Trophoblast cell (in vitro differentiated cells and primary cell): ENCODE measurements at regions not wholly inside any gene's neighbourhood (a gene's known extent, or its start where the extent isn't known, plus 50 kb on each side); places are given as distances from the start of the nearest gene placed in this dataset.

Source experiments
- DNase-seq, 2 donors: peaks; one replicate each; pipeline ENCODE4 v3.0.0-alpha.2; 2016
- H2AFZ ChIP-seq: 2 replicates; pipeline ENCODE4 v1.6.1; 2013; ENCODE audit warnings: low read length, moderate library complexity, mild to moderate bottlenecking; ENCODE audit not compliant: insufficient read depth, poor library complexity
- H2AK5ac ChIP-seq: 2 replicates; pipeline ENCODE4 v1.6.1; 2013; ENCODE audit warnings: mild to moderate bottlenecking, low read length
- H2BK120ac ChIP-seq: 2 replicates; pipeline ENCODE4 v1.6.1; 2013; ENCODE audit warnings: low read length, mild to moderate bottlenecking, moderate library complexity; ENCODE audit not compliant: insufficient read depth, poor library complexity
- H2BK12ac ChIP-seq: 2 replicates; pipeline ENCODE4 v1.6.1; 2013; ENCODE audit warnings: mild to moderate bottlenecking, low read length, moderate library complexity
- H2BK5ac ChIP-seq: 2 replicates; pipeline ENCODE4 v1.6.1; 2013; ENCODE audit warnings: low read length, low read depth, moderate library complexity, mild to moderate bottlenecking; ENCODE audit not compliant: poor library complexity
- H3K14ac ChIP-seq: 2 replicates; pipeline ENCODE4 v1.6.1; 2013; ENCODE audit warnings: mild to moderate bottlenecking, low read length
- H3K18ac ChIP-seq: 2 replicates; pipeline ENCODE4 v1.6.1; 2013; ENCODE audit warnings: mild to moderate bottlenecking, low read length
- H3K23ac ChIP-seq: 2 replicates; pipeline ENCODE4 v1.6.1; 2013; ENCODE audit warnings: low read length
- H3K27ac ChIP-seq: 2 replicates; pipeline ENCODE4 v1.5.1; 2013; ENCODE audit warnings: low read depth, mild to moderate bottlenecking, inconsistent platforms, low read length, moderate library complexity
- H3K27me3 ChIP-seq: 2 replicates; pipeline ENCODE4 v1.6.1; 2013; ENCODE audit warnings: inconsistent platforms, mild to moderate bottlenecking, low read length, moderate library complexity; ENCODE audit not compliant: insufficient read depth
- H3K36me3 ChIP-seq, 2 experiments: 1 replicate in 1 of 2; 2 replicates in 1 of 2; pipeline ENCODE4 v1.6.1; 2013; ENCODE audit warnings: low read length in 2 of 2, mild to moderate bottlenecking in 2 of 2, moderate library complexity in 1 of 2; ENCODE audit not compliant: insufficient read depth in 2 of 2, control insufficient read depth in 1 of 2
- H3K4ac ChIP-seq: 2 replicates; pipeline ENCODE4 v1.6.1; 2013; ENCODE audit warnings: low read depth, mild to moderate bottlenecking, low read length, moderate library complexity
- H3K4me1 ChIP-seq, 2 experiments: 1 replicate in 1 of 2; 2 replicates in 1 of 2; pipeline ENCODE4 v1.6.1; 2013; ENCODE audit warnings: low read length in 2 of 2, mild to moderate bottlenecking in 2 of 2, moderate library complexity in 1 of 2; ENCODE audit not compliant: insufficient read depth in 2 of 2, control insufficient read depth in 1 of 2
- H3K4me2 ChIP-seq: 2 replicates; pipeline ENCODE4 v1.6.1; 2013; ENCODE audit warnings: inconsistent platforms, mild to moderate bottlenecking, low read length, moderate library complexity
- H3K4me3 ChIP-seq: 2 replicates; pipeline ENCODE4 v1.5.1; 2013; ENCODE audit warnings: mild to moderate bottlenecking, low read depth, low read length, inconsistent platforms
- H3K79me1 ChIP-seq: one replicate; pipeline ENCODE4 v1.6.1; 2013; ENCODE audit warnings: low read length
- H3K79me2 ChIP-seq: 2 replicates; pipeline ENCODE4 v1.6.1; 2013; ENCODE audit warnings: low read length, mild to moderate bottlenecking; ENCODE audit not compliant: control insufficient read depth, insufficient read depth, poor library complexity
- H3K9ac ChIP-seq: 2 replicates; pipeline ENCODE4 v1.6.1; 2013; ENCODE audit warnings: mild to moderate bottlenecking, low read length
- H3K9me3 ChIP-seq: 2 replicates; pipeline ENCODE4 v1.6.1; 2013; ENCODE audit warnings: low read depth, mild to moderate bottlenecking, control low read depth, inconsistent platforms, low read length; ENCODE audit not compliant: insufficient read depth
- H4K12ac ChIP-seq: 2 replicates; pipeline ENCODE4 v1.6.1; 2013; ENCODE audit warnings: low read depth, mild to moderate bottlenecking, low read length, moderate library complexity
- H4K8ac ChIP-seq: 2 replicates; pipeline ENCODE4 v1.6.1; 2013; ENCODE audit warnings: low read depth, mild to moderate bottlenecking, low read length, moderate library complexity
- H4K91ac ChIP-seq: one replicate; pipeline ENCODE4 v1.6.1; 2013; ENCODE audit warnings: low read depth, mild to moderate bottlenecking, low read length, moderate library complexity
- WGBS: extraction: QIAGEN DNeasy Blood & Tissue Kit; methylation state at CpG from one replicate; pipeline ENCODE4 v1.1.7; 2013; ENCODE audit warnings: missing lambda C conversion rate; ENCODE audit not compliant: insufficient read length, insufficient coverage; ENCODE audit errors: extremely low coverage; 5-methylcytosine and 5-hydroxymethylcytosine counted together

- Histone ChIP-seq H3K23ac (no peak overlapping the region), H3K9me3 (no peaks in the 10 kb centered on the region), H4K12ac (no peak overlapping the region), H2AK5ac (no peak overlapping the region), H2BK5ac (no peak overlapping the region), H3K4me3 (no peak overlapping the region), H3K9ac (no peak overlapping the region), H3K4ac (no peak overlapping the region), H3K27me3 (peaks cover 2% of the 10 kb centered on the region), H3K18ac (no peak overlapping the region), H2AFZ (no peak overlapping the region), H2BK120ac (no peak overlapping the region), H2BK12ac (no peak overlapping the region), H3K4me2 (no peak overlapping the region), H3K79me1 (no peaks in the 10 kb centered on the region), H4K8ac (no peak overlapping the region), H3K4me1 (no peaks in the 10 kb centered on the region), H4K91ac (no peak overlapping the region), H3K79me2 (no peaks in the 10 kb centered on the region), H3K14ac (no peak overlapping the region), H3K36me3 (no peaks in the 10 kb centered on the region), H3K27ac (no peak overlapping the region)
- no CpG with 5 or more reads among the region's 2 CpGs for WGBS
- no peak for DNase-seq
Measured at GRCh38 chr6:40792183-40792582, 205.0 kb upstream of the LRFN2 start.

- Histone ChIP-seq H3K9ac (no peak overlapping the region), H3K4me2 (no peak overlapping the region), H3K23ac (no peak overlapping the region), H4K91ac (no peak overlapping the region), H3K14ac (no peak overlapping the region), H3K79me1 (no peaks in the 10 kb centered on the region), H3K9me3 (no peaks in the 10 kb centered on the region), H3K4me1 (no peaks in the 10 kb centered on the region), H3K36me3 (no peaks in the 10 kb centered on the region), H3K18ac (no peak overlapping the region), H3K27me3 (peaks cover 2% of the 10 kb centered on the region), H2AFZ (no peak overlapping the region), H3K4me3 (no peak overlapping the region), H3K4ac (no peak overlapping the region), H3K79me2 (no peaks in the 10 kb centered on the region), H4K12ac (no peak overlapping the region), H4K8ac (no peak overlapping the region), H2BK5ac (no peak overlapping the region), H2AK5ac (no peak overlapping the region), H3K27ac (no peak overlapping the region), H2BK12ac (no peak overlapping the region), H2BK120ac (no peak overlapping the region)
- WGBS, result no CpG with 5 or more reads among the region's 4 CpGs
- DNase-seq, result no peak
Measured at GRCh38 chr6:40791004-40791403, 203.8 kb upstream of the LRFN2 start.

GRCh38 chr6:40788661-40789655 lies 201.8 kb upstream of the LRFN2 start:
- WGBS, result no CpG with 5 or more reads among the region's 11 CpGs
- no peak overlapping the region for H2BK12ac ChIP-seq

GRCh38 chr6:40782355-40782754 lies 195.2 kb upstream of the LRFN2 start:
- Histone ChIP-seq H3K14ac (no peak overlapping the region), H2BK12ac (no peak overlapping the region), H3K36me3 (no peaks in the 10 kb centered on the region), H3K9ac (no peak overlapping the region), H3K27me3 (no peaks in the 10 kb centered on the region), H4K91ac (no peak overlapping the region), H4K12ac (no peak overlapping the region), H3K4me1 (peaks cover 0 to 3% of the 10 kb centered on the region in 2 experiments), H4K8ac (no peak overlapping the region), H3K79me1 (no peaks in the 10 kb centered on the region), H3K79me2 (no peaks in the 10 kb centered on the region), H3K18ac (no peak overlapping the region), H2BK120ac (no peak overlapping the region), H3K4me2 (no peak overlapping the region), H2AK5ac (no peak overlapping the region), H2AFZ (no peak overlapping the region), H2BK5ac (no peak overlapping the region), H3K27ac (no peak overlapping the region), H3K23ac (no peak overlapping the region), H3K4me3 (no peak overlapping the region), H3K4ac (no peak overlapping the region), H3K9me3 (peaks cover 2% of the 10 kb centered on the region)
- DNase-seq, result no peak
- WGBS, result no CpG with 5 or more reads among the region's 3 CpGs

More at GRCh38 chr6:40788661-40789655, 201.8 kb upstream of the LRFN2 start:
- Histone ChIP-seq H3K4ac (no peak overlapping the region), H3K27ac (no peak overlapping the region), H3K4me3 (no peak overlapping the region), H3K4me2 (no peak overlapping the region), H3K18ac (no peak overlapping the region), H3K27me3 (peaks cover 2% of the 10 kb centered on the region), H3K79me2 (no peaks in the 10 kb centered on the region), H2AFZ (no peak overlapping the region), H4K91ac (no peak overlapping the region), H2BK120ac (no peak overlapping the region), H3K9ac (no peak overlapping the region), H4K8ac (no peak overlapping the region), H3K4me1 (no peaks in the 10 kb centered on the region), H2BK5ac (no peak overlapping the region), H3K9me3 (no peaks in the 10 kb centered on the region), H2AK5ac (no peak overlapping the region), H4K12ac (no peak overlapping the region), H3K23ac (no peak overlapping the region), H3K79me1 (no peaks in the 10 kb centered on the region), H3K14ac (no peak overlapping the region), H3K36me3 (no peaks in the 10 kb centered on the region)
- DNase-seq, result no peak
